Fibroblast of pulmonary artery (primary cell): ENCODE measurements at regions not wholly inside any gene's neighbourhood (a gene's known extent, or its start where the extent isn't known, plus 50 kb on each side); places are given as distances from the start of the nearest gene placed in this dataset.

ENCODE experiments used
- DNase-seq: peaks from one replicate; pipeline ENCODE4 v3.0.0-alpha.2; 2010; ENCODE audit warnings: low read depth
- H3K4me3 ChIP-seq: replicated peaks from 2 replicates; pipeline ENCODE4 v1.5.1; 2011; ENCODE audit warnings: low read depth, mild to moderate bottlenecking, control low read depth, low read length, moderate library complexity
- CTCF ChIP-seq: IDR thresholded peaks from 2 replicates; pipeline ENCODE4 v1.5.1; 2011; ENCODE audit warnings: mild to moderate bottlenecking, control low read depth, low read length, inconsistent platforms; ENCODE audit errors: missing control alignments

- TF ChIP-seq CTCF, result no peak
- H3K4me3 ChIP-seq, result no peak overlapping the region
- no peak for DNase-seq
Observed at GRCh38 chr3:80675790-80676189, 908.0 kb upstream of the ROBO1 start.

GRCh38 chr3:80668600-80669294 lies 900.9 kb upstream of the ROBO1 start:
- TF ChIP-seq CTCF, result no peak
- no peak for DNase-seq
- H3K4me3 ChIP-seq, result no peak overlapping the region

GRCh38 chr3:80668100-80668499 lies 900.3 kb upstream of the ROBO1 start:
- no peak overlapping the region for H3K4me3 ChIP-seq
- DNase-seq, result no peak
- no peak for TF ChIP-seq CTCF

- no peak for TF ChIP-seq CTCF
- no peak overlapping the region for H3K4me3 ChIP-seq
- no peak for DNase-seq
Observed at GRCh38 chr3:80663426-80663825, 895.6 kb upstream of the ROBO1 start.

- H3K4me3 ChIP-seq, result no peak overlapping the region
- no peak for TF ChIP-seq CTCF
- DNase-seq, result no peak
Observed at GRCh38 chr3:80655216-80655615, 887.4 kb upstream of the ROBO1 start.

GRCh38 chr3:80649170-80649569 lies 881.4 kb upstream of the ROBO1 start:
- H3K4me3 ChIP-seq, result no peak overlapping the region

More at GRCh38 chr3:80649170-80649569, 881.4 kb upstream of the ROBO1 start:
- no peak for DNase-seq
- TF ChIP-seq CTCF, result no peak
